KG1 (cell line): ENCODE measurements at regions not wholly inside any gene's neighbourhood (a gene's known extent, or its start where the extent isn't known, plus 50 kb on each side); places are given as distances from the start of the nearest gene placed in this dataset.

Experiments used
- DNase-seq: peaks from one replicate; lab custom pipeline; 2025; lab: John Stamatoyannopoulos, UW

- DNase-seq = no peak
Measured at GRCh38 chr7:13447637-13448036, 541.8 kb downstream of the ETV1 start.

GRCh38 chr7:13448243-13448642 is 541.2 kb downstream of the ETV1 start:
- no peak for DNase-seq

- no peak for DNase-seq
Measured at GRCh38 chr7:13449460-13449859, 540.0 kb downstream of the ETV1 start.

GRCh38 chr7:13454916-13455592 is 534.4 kb downstream of the ETV1 start:
- DNase-seq = no peak

- DNase-seq = no peak
Measured at GRCh38 chr7:13457790-13458189, 531.7 kb downstream of the ETV1 start.

- DNase-seq = no peak
Measured at GRCh38 chr7:13466874-13467547, 522.5 kb downstream of the ETV1 start.

- no peak for DNase-seq
Measured at GRCh38 chr7:13476881-13477444, 512.5 kb downstream of the ETV1 start.

GRCh38 chr7:13489386-13489785 is 500.1 kb downstream of the ETV1 start:
- DNase-seq = no peak

- no peak for DNase-seq
Measured at GRCh38 chr7:13496976-13497375, 492.5 kb downstream of the ETV1 start.

- no peak for DNase-seq
Measured at GRCh38 chr7:13508586-13508985, 480.9 kb downstream of the ETV1 start.

- DNase-seq = no peak
Measured at GRCh38 chr7:13518738-13519137, 470.7 kb downstream of the ETV1 start.

GRCh38 chr7:13524076-13524475 is 465.4 kb downstream of the ETV1 start:
- DNase-seq = no peak

GRCh38 chr7:13532028-13532753 is 457.3 kb downstream of the ETV1 start:
- DNase-seq = no peak

- DNase-seq = no peak
Measured at GRCh38 chr7:13538669-13539068, 450.8 kb downstream of the ETV1 start.

GRCh38 chr7:13540429-13540828 is 449.0 kb downstream of the ETV1 start:
- no peak for DNase-seq

- DNase-seq = no peak
Measured at GRCh38 chr7:13541326-13541725, 448.1 kb downstream of the ETV1 start.

- no peak for DNase-seq
Measured at GRCh38 chr7:13542451-13542850, 447.0 kb downstream of the ETV1 start.

GRCh38 chr7:13551503-13551902 is 438.0 kb downstream of the ETV1 start:
- no peak for DNase-seq

GRCh38 chr7:13560441-13560840 is 429.0 kb downstream of the ETV1 start:
- no peak for DNase-seq

- no peak for DNase-seq
Measured at GRCh38 chr7:13563257-13563656, 426.2 kb downstream of the ETV1 start.

GRCh38 chr7:13563680-13564079 is 425.8 kb downstream of the ETV1 start:
- no peak for DNase-seq

- no peak for DNase-seq
Measured at GRCh38 chr7:13577566-13578145, 411.8 kb downstream of the ETV1 start.

GRCh38 chr7:13578294-13578693 is 411.2 kb downstream of the ETV1 start:
- no peak for DNase-seq
